ENCODE measurements at regions not wholly inside any gene's neighbourhood (a gene's known extent, or its start where the extent isn't known, plus 50 kb on each side); places are given as distances from the start of the nearest gene placed in this dataset.

GRCh38 chr5:159730285-159730684 lies 186.0 kb upstream of the ADRA1B start:
- TF ChIP-seq, protein P1, sequence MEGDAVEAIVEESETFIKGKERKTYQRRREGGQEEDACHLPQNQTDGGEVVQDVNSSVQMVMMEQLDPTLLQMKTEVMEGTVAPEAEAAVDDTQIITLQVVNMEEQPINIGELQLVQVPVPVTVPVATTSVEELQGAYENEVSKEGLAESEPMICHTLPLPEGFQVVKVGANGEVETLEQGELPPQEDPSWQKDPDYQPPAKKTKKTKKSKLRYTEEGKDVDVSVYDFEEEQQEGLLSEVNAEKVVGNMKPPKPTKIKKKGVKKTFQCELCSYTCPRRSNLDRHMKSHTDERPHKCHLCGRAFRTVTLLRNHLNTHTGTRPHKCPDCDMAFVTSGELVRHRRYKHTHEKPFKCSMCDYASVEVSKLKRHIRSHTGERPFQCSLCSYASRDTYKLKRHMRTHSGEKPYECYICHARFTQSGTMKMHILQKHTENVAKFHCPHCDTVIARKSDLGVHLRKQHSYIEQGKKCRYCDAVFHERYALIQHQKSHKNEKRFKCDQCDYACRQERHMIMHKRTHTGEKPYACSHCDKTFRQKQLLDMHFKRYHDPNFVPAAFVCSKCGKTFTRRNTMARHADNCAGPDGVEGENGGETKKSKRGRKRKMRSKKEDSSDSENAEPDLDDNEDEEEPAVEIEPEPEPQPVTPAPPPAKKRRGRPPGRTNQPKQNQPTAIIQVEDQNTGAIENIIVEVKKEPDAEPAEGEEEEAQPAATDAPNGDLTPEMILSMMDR (IDR thresholded peaks at IDR 0.05; ENCODE audit: borderline replicate concordance, control extremely low read depth, extremely low read depth, insufficient read depth, missing control alignments): no peak
- in situ Hi-C loops (cut with MboI; ENCODE audit: low sequenced_read_pairs, unreplicated experiment): no loop called here
- no peak for DNase-seq (ENCODE audit: low spot score)

DNA sequence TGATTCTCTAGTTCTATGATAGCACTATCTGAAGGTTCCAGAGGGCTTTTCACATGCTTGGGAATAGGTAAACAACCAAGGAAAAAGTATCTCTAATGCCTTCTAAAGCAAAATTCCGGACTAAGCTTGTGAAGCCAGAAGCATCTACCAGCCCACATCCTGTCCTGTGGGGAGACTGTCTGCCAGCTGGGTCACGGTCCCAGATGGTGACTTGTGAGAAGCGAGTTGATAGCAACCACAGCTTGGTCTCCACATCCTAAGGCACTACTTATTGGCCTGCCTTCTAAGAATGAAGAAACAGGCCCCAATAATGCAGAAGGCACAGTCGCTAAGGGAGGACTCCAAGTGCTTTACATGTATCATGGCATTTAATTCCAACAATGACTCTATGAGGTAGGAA lies 184.1 kb upstream of the ADRA1B start:
- in situ Hi-C loops (cut with MboI; ENCODE audit: low sequenced_read_pairs, unreplicated experiment): no loop called here
- TF ChIP-seq, protein P1 (IDR thresholded peaks at IDR 0.05; ENCODE audit: borderline replicate concordance, control extremely low read depth, extremely low read depth, insufficient read depth, missing control alignments): no peak

GRCh38 chr5:159734366-159734765 lies 181.9 kb upstream of the ADRA1B start:
- in situ Hi-C loops (cut with MboI; ENCODE audit: low sequenced_read_pairs, unreplicated experiment): no loop called here
- no peak for DNase-seq (ENCODE audit: low spot score)
- TF ChIP-seq, protein P1 (IDR thresholded peaks at IDR 0.05; ENCODE audit: borderline replicate concordance, control extremely low read depth, extremely low read depth, insufficient read depth, missing control alignments): no peak

More for the DNA sequence above, 184.1 kb upstream of the ADRA1B start:
- DNase-seq (ENCODE audit: low spot score): no peak

GRCh38 chr5:159735036-159735435 lies 181.2 kb upstream of the ADRA1B start:
- TF ChIP-seq, protein P1 (IDR thresholded peaks at IDR 0.05; ENCODE audit: borderline replicate concordance, control extremely low read depth, extremely low read depth, insufficient read depth, missing control alignments): no peak
- DNase-seq (ENCODE audit: low spot score): no peak
- in situ Hi-C loops (cut with MboI; ENCODE audit: low sequenced_read_pairs, unreplicated experiment): no loop called here

DNA sequence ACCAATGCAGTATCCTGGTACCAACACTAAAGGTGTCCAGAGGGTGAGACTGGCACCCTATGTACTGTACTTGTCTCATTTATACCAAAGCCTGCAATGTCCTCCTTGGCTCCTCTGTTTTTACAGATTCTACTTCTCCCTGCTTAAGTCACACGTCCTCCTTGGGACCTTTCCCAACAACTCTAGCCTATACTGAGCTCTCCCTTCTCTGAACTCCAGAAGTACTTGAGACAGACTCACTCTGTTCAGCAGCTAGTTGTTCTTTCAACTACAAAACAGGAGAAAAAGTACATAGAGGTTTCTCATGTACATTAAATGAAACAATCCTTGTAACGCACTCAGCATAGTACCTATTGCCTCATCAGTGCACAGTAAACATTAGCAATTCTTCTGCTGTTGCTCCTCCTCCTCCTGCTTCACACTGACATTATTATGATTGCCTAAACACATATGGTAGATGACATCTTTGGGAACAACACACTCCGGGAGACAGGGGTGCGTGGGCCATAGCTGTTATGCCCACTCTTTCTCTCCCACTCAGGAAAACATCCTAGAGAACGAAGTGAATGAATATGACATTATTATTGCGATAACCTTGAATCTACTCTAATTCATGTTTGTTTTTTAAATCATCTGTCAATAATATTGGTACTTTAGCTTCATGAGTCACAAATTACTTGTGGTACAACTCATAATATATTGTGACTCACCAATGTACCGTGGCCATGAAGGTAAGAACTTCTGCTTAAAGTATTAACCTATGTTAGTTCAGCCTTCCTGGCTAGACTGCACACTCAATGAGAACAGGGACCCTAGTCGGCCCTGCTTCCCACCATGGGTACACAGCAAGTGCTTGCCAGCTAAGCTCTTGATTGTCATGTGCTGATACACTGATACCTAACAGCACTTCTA lies 180.3 kb upstream of the ADRA1B start:
- in situ Hi-C loops (cut with MboI; ENCODE audit: low sequenced_read_pairs, unreplicated experiment): no loop called here
- DNase-seq (ENCODE audit: low spot score): no peak
- TF ChIP-seq, protein P1 (IDR thresholded peaks at IDR 0.05; ENCODE audit: borderline replicate concordance, control extremely low read depth, extremely low read depth, insufficient read depth, missing control alignments): no peak

DNA sequence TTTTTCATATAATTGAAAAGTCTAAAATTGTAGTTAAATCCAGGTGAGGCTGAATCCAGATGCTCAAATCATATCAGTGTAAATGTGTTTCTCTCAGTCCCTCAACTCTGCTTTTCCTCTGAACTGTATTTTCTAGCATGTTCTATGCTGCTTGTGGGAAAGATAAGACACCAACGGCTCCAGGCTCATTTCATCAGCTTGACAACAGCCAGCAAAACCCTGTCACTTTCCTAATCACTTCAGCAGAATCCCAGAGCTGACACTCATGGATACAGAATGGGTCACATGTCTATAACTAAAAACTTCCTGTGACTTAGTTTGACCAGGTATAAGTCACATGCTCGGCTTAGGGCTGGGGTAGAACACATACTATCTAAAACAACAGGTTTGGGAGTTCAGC lies 179.4 kb upstream of the ADRA1B start:
- TF ChIP-seq, protein P1 (IDR thresholded peaks at IDR 0.05; ENCODE audit: borderline replicate concordance, control extremely low read depth, extremely low read depth, insufficient read depth, missing control alignments): no peak
- DNase-seq (ENCODE audit: low spot score): no peak
- in situ Hi-C loops (cut with MboI; ENCODE audit: low sequenced_read_pairs, unreplicated experiment): no loop called here

Measured in GM13976 (cell line).